ENCODE measurements at regions not wholly inside any gene's neighbourhood (a gene's known extent, or its start where the extent isn't known, plus 50 kb on each side); places are given as distances from the start of the nearest gene placed in this dataset.

- TF ChIP-seq CTCF (IDR thresholded peaks at IDR 0.05) (no peak), POLR2A (IDR thresholded peaks at IDR 0.05) (no peak)
Measured at GRCh38 chr9:127554966-127555839, 56.9 kb upstream of the STXBP1 start.

All from prostate gland (tissue), 2 donors.